ENCODE measurements at regions not wholly inside any gene's neighbourhood (a gene's known extent, or its start where the extent isn't known, plus 50 kb on each side); places are given as distances from the start of the nearest gene placed in this dataset.

- TF ChIP-seq POLR2A (IDR thresholded peaks at IDR 0.05) = no peak
- no peak for TF ChIP-seq CTCF (IDR thresholded peaks at IDR 0.05)
- no peak for TF ChIP-seq POLR2AphosphoS5 (IDR thresholded peaks at IDR 0.05; ENCODE audit: insufficient read depth in 1 of 2, low read depth in 1 of 2)
- Histone ChIP-seq H3K27me3 (no peaks in the 10 kb centered on the region), H3K27ac (no peak overlapping the region), H3K36me3 (no peaks in the 10 kb centered on the region), H3K4me3 (no peak overlapping the region), H3K4me1 (no peaks in the 10 kb centered on the region), H3K9me3 (no peaks in the 10 kb centered on the region)
- intact Hi-C loops (cut with DNase I) = no loop called here
- no peak for DNase-seq (ENCODE audit: extremely low spot score in 2 of 2)
These were observed 179.2 kb upstream of the FERMT1 start for GRCh38 chr20:6302041-6302440.

- no peak overlapping the region for H3K4me3 ChIP-seq
- TF ChIP-seq POLR2A (IDR thresholded peaks at IDR 0.05) (no peak), POLR2AphosphoS5 (IDR thresholded peaks at IDR 0.05; ENCODE audit: insufficient read depth in 1 of 2, low read depth in 1 of 2) (no peak), CTCF (IDR thresholded peaks at IDR 0.05) (no peak)
- H3K4me1 ChIP-seq = no peaks in the 10 kb centered on the region
- no peaks in the 10 kb centered on the region for H3K36me3 ChIP-seq
- no peaks in the 10 kb centered on the region for H3K27me3 ChIP-seq
- intact Hi-C loops (cut with DNase I) = no loop called here
- no peak overlapping the region for H3K27ac ChIP-seq
- H3K9me3 ChIP-seq = no peaks in the 10 kb centered on the region
- DNase-seq (ENCODE audit: extremely low spot score in 2 of 2) = no peak
These were observed 176.6 kb upstream of the FERMT1 start for GRCh38 chr20:6299456-6299855.

GRCh38 chr20:6298049-6298448 lies 175.2 kb upstream of the FERMT1 start:
- no peaks in the 10 kb centered on the region for H3K27me3 ChIP-seq
- no peak for DNase-seq (ENCODE audit: extremely low spot score in 2 of 2)
- TF ChIP-seq CTCF (IDR thresholded peaks at IDR 0.05) = no peak
- TF ChIP-seq POLR2AphosphoS5 (IDR thresholded peaks at IDR 0.05; ENCODE audit: insufficient read depth in 1 of 2, low read depth in 1 of 2) = no peak
- no peak for TF ChIP-seq POLR2A (IDR thresholded peaks at IDR 0.05)
- intact Hi-C loops (cut with DNase I) = no loop called here
- H3K9me3 ChIP-seq = no peaks in the 10 kb centered on the region
- H3K4me1 ChIP-seq = no peaks in the 10 kb centered on the region
- H3K4me3 ChIP-seq = no peak overlapping the region
- H3K27ac ChIP-seq = no peak overlapping the region
- no peaks in the 10 kb centered on the region for H3K36me3 ChIP-seq

- no peaks in the 10 kb centered on the region for H3K27me3 ChIP-seq
- H3K36me3 ChIP-seq = no peaks in the 10 kb centered on the region
- H3K4me1 ChIP-seq = no peaks in the 10 kb centered on the region
- DNase-seq (ENCODE audit: extremely low spot score in 2 of 2) = no peak
- TF ChIP-seq POLR2A (IDR thresholded peaks at IDR 0.05) (no peak), CTCF (IDR thresholded peaks at IDR 0.05) (no peak), POLR2AphosphoS5 (IDR thresholded peaks at IDR 0.05; ENCODE audit: insufficient read depth in 1 of 2, low read depth in 1 of 2) (no peak)
- no peak overlapping the region for H3K27ac ChIP-seq
- intact Hi-C loops (cut with DNase I) = no loop called here
- no peak overlapping the region for H3K4me3 ChIP-seq
- no peaks in the 10 kb centered on the region for H3K9me3 ChIP-seq
These were observed 173.0 kb upstream of the FERMT1 start for GRCh38 chr20:6295867-6296256.

GRCh38 chr20:6295127-6295866 lies 172.5 kb upstream of the FERMT1 start:
- no peak for DNase-seq (ENCODE audit: extremely low spot score in 2 of 2)
- Histone ChIP-seq H3K27me3 (no peaks in the 10 kb centered on the region), H3K4me1 (no peaks in the 10 kb centered on the region), H3K9me3 (no peaks in the 10 kb centered on the region), H3K27ac (no peak overlapping the region), H3K4me3 (no peak overlapping the region), H3K36me3 (no peaks in the 10 kb centered on the region)
- intact Hi-C loops (cut with DNase I) = no loop called here
- TF ChIP-seq CTCF (IDR thresholded peaks at IDR 0.05) (no peak), POLR2A (IDR thresholded peaks at IDR 0.05) (no peak), POLR2AphosphoS5 (IDR thresholded peaks at IDR 0.05; ENCODE audit: insufficient read depth in 1 of 2, low read depth in 1 of 2) (no peak)

All from vagina (tissue), 2 donors.